Omental fat pad (tissue), 3 donors: ENCODE measurements at regions not wholly inside any gene's neighbourhood (a gene's known extent, or its start where the extent isn't known, plus 50 kb on each side); places are given as distances from the start of the nearest gene placed in this dataset.

Experiments used
- ATAC-seq: fragments of 150-250 bp; one replicate; pipeline ENCODE4 v1.9.1; 2016; ENCODE audit warnings: mild to moderate bottlenecking, moderate library complexity; ENCODE audit not compliant: low FRiP score
- DNase-seq: peaks from one replicate; pipeline ENCODE4 v3.0.0-alpha.2; 2019; ENCODE audit warnings: low spot score
- TF ChIP-seq, protein P1 (sequence below), 3 donors: fragments of 450-650 bp; IDR thresholded peaks; one replicate each; pipeline ENCODE4 v1.5.1; 2016 to 2017; ENCODE audit warnings: antibody characterized with exemption in 3 of 3, mild to moderate bottlenecking in 3 of 3, moderate library complexity in 2 of 3

DNA sequence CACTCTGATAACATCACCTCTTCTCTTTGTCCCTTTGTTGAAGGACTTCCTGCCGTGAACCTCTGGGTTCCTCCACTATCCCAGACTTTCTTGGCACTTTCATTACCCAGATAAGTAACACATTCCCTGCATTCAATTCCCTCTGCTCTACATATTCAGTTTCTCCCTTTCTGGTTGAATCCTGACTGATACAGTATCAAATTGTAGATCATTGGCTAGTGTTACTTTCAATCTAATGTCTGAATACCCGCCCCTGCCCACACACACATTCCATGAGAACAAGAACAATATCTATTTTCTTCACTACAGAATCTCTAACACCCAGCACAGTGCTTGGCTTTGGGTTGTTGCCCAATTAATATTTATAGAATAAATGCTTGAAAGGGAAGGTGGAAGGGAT is 163.5 kb downstream of the ABHD5 start:
- TF ChIP-seq, protein P1, sequence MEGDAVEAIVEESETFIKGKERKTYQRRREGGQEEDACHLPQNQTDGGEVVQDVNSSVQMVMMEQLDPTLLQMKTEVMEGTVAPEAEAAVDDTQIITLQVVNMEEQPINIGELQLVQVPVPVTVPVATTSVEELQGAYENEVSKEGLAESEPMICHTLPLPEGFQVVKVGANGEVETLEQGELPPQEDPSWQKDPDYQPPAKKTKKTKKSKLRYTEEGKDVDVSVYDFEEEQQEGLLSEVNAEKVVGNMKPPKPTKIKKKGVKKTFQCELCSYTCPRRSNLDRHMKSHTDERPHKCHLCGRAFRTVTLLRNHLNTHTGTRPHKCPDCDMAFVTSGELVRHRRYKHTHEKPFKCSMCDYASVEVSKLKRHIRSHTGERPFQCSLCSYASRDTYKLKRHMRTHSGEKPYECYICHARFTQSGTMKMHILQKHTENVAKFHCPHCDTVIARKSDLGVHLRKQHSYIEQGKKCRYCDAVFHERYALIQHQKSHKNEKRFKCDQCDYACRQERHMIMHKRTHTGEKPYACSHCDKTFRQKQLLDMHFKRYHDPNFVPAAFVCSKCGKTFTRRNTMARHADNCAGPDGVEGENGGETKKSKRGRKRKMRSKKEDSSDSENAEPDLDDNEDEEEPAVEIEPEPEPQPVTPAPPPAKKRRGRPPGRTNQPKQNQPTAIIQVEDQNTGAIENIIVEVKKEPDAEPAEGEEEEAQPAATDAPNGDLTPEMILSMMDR (IDR thresholded peaks at IDR 0.05), result no peak
- DNase-seq, result no peak
- ATAC-seq, result no peak

- TF ChIP-seq, protein P1 (IDR thresholded peaks at IDR 0.05), result no peak
- ATAC-seq (no peak), DNase-seq (no peak)
These were observed 164.2 kb downstream of the ABHD5 start for GRCh38 chr3:43854916-43855315.

DNA sequence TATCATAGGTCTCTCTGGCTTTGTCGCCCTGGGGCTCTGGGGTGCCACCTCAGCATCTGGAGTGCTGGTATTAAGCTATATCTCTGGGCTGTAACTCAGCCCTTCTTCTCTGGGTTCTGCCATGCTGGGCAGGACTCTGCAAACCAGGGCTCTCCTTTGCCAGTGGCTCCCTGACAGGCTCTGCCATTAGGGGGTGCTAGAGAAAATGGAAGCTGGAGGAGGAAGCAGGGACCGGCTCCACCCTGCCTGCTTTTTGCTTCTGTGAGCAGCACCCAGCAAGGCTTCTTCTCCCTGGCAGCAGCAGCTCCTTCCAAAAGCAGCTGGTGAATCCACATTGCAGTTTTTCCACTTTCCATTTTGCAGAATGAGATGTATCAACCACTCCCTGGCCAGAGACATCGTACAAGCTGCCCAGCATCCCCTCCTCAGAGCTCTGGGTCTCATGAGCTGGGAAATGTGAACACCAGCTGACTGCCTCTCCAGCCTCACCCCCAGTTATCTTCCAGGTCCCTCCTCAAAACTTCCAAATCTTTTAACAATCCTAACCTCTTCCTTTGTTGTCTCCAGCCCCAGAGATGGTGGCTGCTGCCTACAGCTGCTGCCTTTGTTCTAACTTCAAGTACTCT is 165.0 kb downstream of the ABHD5 start:
- ATAC-seq (no peak), DNase-seq (no peak)
- TF ChIP-seq, protein P1 (IDR thresholded peaks at IDR 0.05), result no peak

DNA sequence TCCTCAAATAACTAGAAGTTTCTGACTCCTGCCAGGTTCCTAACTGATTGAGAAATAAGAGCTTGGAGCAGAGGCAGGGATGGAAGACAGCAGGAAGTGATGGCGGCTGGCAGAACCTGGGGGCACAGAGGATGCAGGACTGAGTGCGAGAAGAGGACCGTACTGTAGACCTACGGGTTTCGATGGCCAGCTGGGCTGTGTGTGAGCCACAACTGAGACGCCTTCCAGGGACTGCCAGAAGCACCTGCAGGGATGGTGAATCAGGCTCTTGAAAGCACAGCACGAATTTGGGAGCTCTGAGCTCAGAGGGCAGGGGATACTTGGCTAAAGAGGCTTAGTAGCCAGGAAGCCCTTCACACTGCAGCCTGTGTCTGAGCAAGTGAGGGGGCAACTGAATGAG is 165.6 kb downstream of the ABHD5 start:
- ATAC-seq (no peak), DNase-seq (no peak)
- TF ChIP-seq, protein P1 (IDR thresholded peaks at IDR 0.05), result no peak

GRCh38 chr3:43856761-43857160 is 166.0 kb downstream of the ABHD5 start:
- ATAC-seq (no peak), DNase-seq (no peak)
- TF ChIP-seq, protein P1 (IDR thresholded peaks at IDR 0.05), result no peak

GRCh38 chr3:43857361-43858293 is 166.9 kb downstream of the ABHD5 start:
- no peak for DNase-seq
- ATAC-seq, result no peak
- TF ChIP-seq, protein P1 (IDR thresholded peaks at IDR 0.05), result no peak
